ENCODE measurements at regions not wholly inside any gene's neighbourhood (a gene's known extent, or its start where the extent isn't known, plus 50 kb on each side); places are given as distances from the start of the nearest gene placed in this dataset.

GRCh38 chr3:124298301-124298700 is 306.4 kb upstream of the ROPN1 start:
- Histone ChIP-seq H3K27ac (ENCODE audit: insufficient read depth, low read length) (no peak overlapping the region), H3K79me2 (ENCODE audit: control insufficient read depth, insufficient read depth, low read length) (no peaks in the 10 kb centered on the region), H3K27me3 (ENCODE audit: control insufficient read depth, insufficient read depth, low read length) (peaks cover 2% of the 10 kb centered on the region), H4K20me1 (ENCODE audit: control insufficient read depth, extremely low read depth, insufficient read depth, low read length) (no peaks in the 10 kb centered on the region), H3K4me1 (ENCODE audit: control insufficient read depth, extremely low read depth, insufficient read depth, low read length) (no peaks in the 10 kb centered on the region), H3K36me3 (ENCODE audit: control insufficient read depth, insufficient read depth, low read length) (no peaks in the 10 kb centered on the region), H3K4me3 (replicated peaks in 1 of 4; ENCODE audit: control extremely low read depth in 1 of 4, insufficient read depth in 1 of 4, low read depth in 3 of 4, low read length in 4 of 4) (no peak overlapping the region), H3K4me2 (ENCODE audit: extremely low read depth, insufficient read depth, low read length) (no peak overlapping the region), H2AFZ (ENCODE audit: low read length) (no peak overlapping the region), H3K9ac (ENCODE audit: insufficient read depth, low read length) (no peak overlapping the region), H3K9me3 (ENCODE audit: control insufficient read depth, insufficient read depth, low read depth, low read length) (no peaks in the 10 kb centered on the region)
- DNase-seq (ENCODE audit: low read depth in 2 of 2), result no peak
- TF ChIP-seq EZH2 (IDR thresholded peaks at IDR 0.05; ENCODE audit: low read length, missing control alignments), result no peak
- no peak for TF ChIP-seq CTCF (conservative IDR thresholded peaks at IDR 0.05 in 1 of 2, IDR thresholded peaks at IDR 0.05 in 1 of 2; ENCODE audit: low read depth in 1 of 2, low read length in 2 of 2)

GRCh38 chr3:124298951-124299350 is 307.0 kb upstream of the ROPN1 start:
- Histone ChIP-seq H3K4me3 (replicated peaks in 1 of 4; ENCODE audit: control extremely low read depth in 1 of 4, insufficient read depth in 1 of 4, low read depth in 3 of 4, low read length in 4 of 4) (no peak overlapping the region), H4K20me1 (ENCODE audit: control insufficient read depth, extremely low read depth, insufficient read depth, low read length) (no peaks in the 10 kb centered on the region), H3K79me2 (ENCODE audit: control insufficient read depth, insufficient read depth, low read length) (no peaks in the 10 kb centered on the region), H3K36me3 (ENCODE audit: control insufficient read depth, insufficient read depth, low read length) (no peaks in the 10 kb centered on the region), H3K27ac (ENCODE audit: insufficient read depth, low read length) (no peak overlapping the region), H3K4me2 (ENCODE audit: extremely low read depth, insufficient read depth, low read length) (no peak overlapping the region), H2AFZ (ENCODE audit: low read length) (no peak overlapping the region), H3K27me3 (ENCODE audit: control insufficient read depth, insufficient read depth, low read length) (peaks cover 2% of the 10 kb centered on the region), H3K4me1 (ENCODE audit: control insufficient read depth, extremely low read depth, insufficient read depth, low read length) (no peaks in the 10 kb centered on the region), H3K9me3 (ENCODE audit: control insufficient read depth, insufficient read depth, low read depth, low read length) (no peaks in the 10 kb centered on the region), H3K9ac (ENCODE audit: insufficient read depth, low read length) (no peak overlapping the region)
- TF ChIP-seq CTCF (conservative IDR thresholded peaks at IDR 0.05 in 1 of 2, IDR thresholded peaks at IDR 0.05 in 1 of 2; ENCODE audit: low read depth in 1 of 2, low read length in 2 of 2) (no peak), EZH2 (IDR thresholded peaks at IDR 0.05; ENCODE audit: low read length, missing control alignments) (no peak)
- no peak for DNase-seq (ENCODE audit: low read depth in 2 of 2)

- H3K4me2 ChIP-seq (ENCODE audit: extremely low read depth, insufficient read depth, low read length), result no peak overlapping the region
These were observed 307.9 kb upstream of the ROPN1 start for GRCh38 chr3:124299831-124300230.

More at GRCh38 chr3:124299831-124300230, 307.9 kb upstream of the ROPN1 start:
- no peak overlapping the region for H3K27ac ChIP-seq (ENCODE audit: insufficient read depth, low read length)
- no peak for DNase-seq (ENCODE audit: low read depth in 2 of 2)
- H2AFZ ChIP-seq (ENCODE audit: low read length), result no peak overlapping the region
- TF ChIP-seq CTCF (conservative IDR thresholded peaks at IDR 0.05 in 1 of 2, IDR thresholded peaks at IDR 0.05 in 1 of 2; ENCODE audit: low read depth in 1 of 2, low read length in 2 of 2), result no peak
- no peak for TF ChIP-seq EZH2 (IDR thresholded peaks at IDR 0.05; ENCODE audit: low read length, missing control alignments)
- no peaks in the 10 kb centered on the region for H3K79me2 ChIP-seq (ENCODE audit: control insufficient read depth, insufficient read depth, low read length)
- H3K36me3 ChIP-seq (ENCODE audit: control insufficient read depth, insufficient read depth, low read length), result no peaks in the 10 kb centered on the region
- H3K9ac ChIP-seq (ENCODE audit: insufficient read depth, low read length), result no peak overlapping the region
- no peaks in the 10 kb centered on the region for H3K4me1 ChIP-seq (ENCODE audit: control insufficient read depth, extremely low read depth, insufficient read depth, low read length)
- no peak overlapping the region for H3K4me3 ChIP-seq (replicated peaks in 1 of 4; ENCODE audit: control extremely low read depth in 1 of 4, insufficient read depth in 1 of 4, low read depth in 3 of 4, low read length in 4 of 4)
- H3K27me3 ChIP-seq (ENCODE audit: control insufficient read depth, insufficient read depth, low read length), result peaks cover 6% of the 10 kb centered on the region
- no peaks in the 10 kb centered on the region for H3K9me3 ChIP-seq (ENCODE audit: control insufficient read depth, insufficient read depth, low read depth, low read length)
- H4K20me1 ChIP-seq (ENCODE audit: control insufficient read depth, extremely low read depth, insufficient read depth, low read length), result no peaks in the 10 kb centered on the region

Measured in fibroblast of lung (primary cell).